ENCODE measurements at regions not wholly inside any gene's neighbourhood (a gene's known extent, or its start where the extent isn't known, plus 50 kb on each side); places are given as distances from the start of the nearest gene placed in this dataset.
"Not testable (repeated sequence)": the region's sequence is repeated elsewhere in the genome, so short reads cannot be mapped to it uniquely, and the experiment has no call there.

DNA sequence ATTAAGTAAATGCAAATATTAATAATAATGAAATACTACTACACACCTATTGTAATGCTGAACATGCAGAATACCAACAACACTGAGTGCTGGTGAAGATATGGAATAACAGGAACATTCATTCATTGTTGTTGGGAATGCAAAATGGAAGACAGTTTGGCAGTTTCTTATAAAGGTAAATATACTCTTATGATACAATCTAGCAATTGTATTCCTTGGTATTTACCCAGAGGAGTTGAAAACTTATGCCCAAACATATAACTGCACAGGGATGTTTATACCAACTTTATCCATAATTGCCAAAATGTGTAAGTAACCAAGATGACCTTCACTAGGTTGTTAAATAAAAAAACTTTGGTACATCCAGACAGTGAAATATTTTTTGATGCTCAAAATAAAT is 636.8 kb downstream of the PRR16 start:
- intact Hi-C loops (cut with DNase I) = no loop called here
- H3K27ac ChIP-seq = no peak overlapping the region
- no peak for ATAC-seq

DNA sequence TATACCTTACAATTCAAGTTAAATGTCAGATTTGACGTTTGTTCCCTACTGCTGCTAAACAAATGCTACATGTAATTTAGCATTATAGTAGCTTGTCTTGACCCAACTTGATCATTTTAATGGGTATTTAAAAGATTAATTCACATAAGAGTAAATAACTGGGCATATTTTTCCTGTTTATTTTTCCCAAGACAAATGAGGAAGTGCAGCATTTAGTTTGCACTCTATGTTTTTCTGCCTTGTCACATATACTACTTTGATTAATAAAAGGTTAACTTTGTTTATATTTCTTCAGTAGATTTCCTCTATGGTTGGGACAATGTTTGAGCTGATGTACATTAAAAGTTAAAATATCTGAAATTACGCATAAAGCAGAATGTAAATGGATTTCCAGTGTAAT is 641.8 kb downstream of the PRR16 start:
- H3K4me3 ChIP-seq = no peak overlapping the region
- no peak for DNase-seq
- H3K27ac ChIP-seq = no peak overlapping the region
- H3K27me3 ChIP-seq = no peaks in the 10 kb centered on the region
- intact Hi-C loops (cut with DNase I) = no loop called here
- no peak for ATAC-seq
- no peaks in the 10 kb centered on the region for H3K9me3 ChIP-seq
- H3K36me3 ChIP-seq = no peaks in the 10 kb centered on the region
- H3K4me1 ChIP-seq = no peaks in the 10 kb centered on the region
- TF ChIP-seq, protein P1, sequence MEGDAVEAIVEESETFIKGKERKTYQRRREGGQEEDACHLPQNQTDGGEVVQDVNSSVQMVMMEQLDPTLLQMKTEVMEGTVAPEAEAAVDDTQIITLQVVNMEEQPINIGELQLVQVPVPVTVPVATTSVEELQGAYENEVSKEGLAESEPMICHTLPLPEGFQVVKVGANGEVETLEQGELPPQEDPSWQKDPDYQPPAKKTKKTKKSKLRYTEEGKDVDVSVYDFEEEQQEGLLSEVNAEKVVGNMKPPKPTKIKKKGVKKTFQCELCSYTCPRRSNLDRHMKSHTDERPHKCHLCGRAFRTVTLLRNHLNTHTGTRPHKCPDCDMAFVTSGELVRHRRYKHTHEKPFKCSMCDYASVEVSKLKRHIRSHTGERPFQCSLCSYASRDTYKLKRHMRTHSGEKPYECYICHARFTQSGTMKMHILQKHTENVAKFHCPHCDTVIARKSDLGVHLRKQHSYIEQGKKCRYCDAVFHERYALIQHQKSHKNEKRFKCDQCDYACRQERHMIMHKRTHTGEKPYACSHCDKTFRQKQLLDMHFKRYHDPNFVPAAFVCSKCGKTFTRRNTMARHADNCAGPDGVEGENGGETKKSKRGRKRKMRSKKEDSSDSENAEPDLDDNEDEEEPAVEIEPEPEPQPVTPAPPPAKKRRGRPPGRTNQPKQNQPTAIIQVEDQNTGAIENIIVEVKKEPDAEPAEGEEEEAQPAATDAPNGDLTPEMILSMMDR (IDR thresholded peaks at IDR 0.05) = no peak
- no peak for TF ChIP-seq POLR2A (IDR thresholded peaks at IDR 0.05)
- WGBS, 4 donors = 83 to 92% (median 88%) methylated on average over 2 of the region's 2 CpGs

More for the DNA sequence above, 636.8 kb downstream of the PRR16 start:
- no peaks in the 10 kb centered on the region for H3K36me3 ChIP-seq
- no peak overlapping the region for H3K4me3 ChIP-seq
- no peak for DNase-seq
- H3K27me3 ChIP-seq = no peaks in the 10 kb centered on the region
- no peaks in the 10 kb centered on the region for H3K4me1 ChIP-seq
- TF ChIP-seq, protein P1 (IDR thresholded peaks at IDR 0.05) = no peak
- TF ChIP-seq POLR2A (IDR thresholded peaks at IDR 0.05) = no peak
- H3K9me3 ChIP-seq = peaks cover 0 to 3% (median 0%) of the 10 kb centered on the region in 12 donors

DNA sequence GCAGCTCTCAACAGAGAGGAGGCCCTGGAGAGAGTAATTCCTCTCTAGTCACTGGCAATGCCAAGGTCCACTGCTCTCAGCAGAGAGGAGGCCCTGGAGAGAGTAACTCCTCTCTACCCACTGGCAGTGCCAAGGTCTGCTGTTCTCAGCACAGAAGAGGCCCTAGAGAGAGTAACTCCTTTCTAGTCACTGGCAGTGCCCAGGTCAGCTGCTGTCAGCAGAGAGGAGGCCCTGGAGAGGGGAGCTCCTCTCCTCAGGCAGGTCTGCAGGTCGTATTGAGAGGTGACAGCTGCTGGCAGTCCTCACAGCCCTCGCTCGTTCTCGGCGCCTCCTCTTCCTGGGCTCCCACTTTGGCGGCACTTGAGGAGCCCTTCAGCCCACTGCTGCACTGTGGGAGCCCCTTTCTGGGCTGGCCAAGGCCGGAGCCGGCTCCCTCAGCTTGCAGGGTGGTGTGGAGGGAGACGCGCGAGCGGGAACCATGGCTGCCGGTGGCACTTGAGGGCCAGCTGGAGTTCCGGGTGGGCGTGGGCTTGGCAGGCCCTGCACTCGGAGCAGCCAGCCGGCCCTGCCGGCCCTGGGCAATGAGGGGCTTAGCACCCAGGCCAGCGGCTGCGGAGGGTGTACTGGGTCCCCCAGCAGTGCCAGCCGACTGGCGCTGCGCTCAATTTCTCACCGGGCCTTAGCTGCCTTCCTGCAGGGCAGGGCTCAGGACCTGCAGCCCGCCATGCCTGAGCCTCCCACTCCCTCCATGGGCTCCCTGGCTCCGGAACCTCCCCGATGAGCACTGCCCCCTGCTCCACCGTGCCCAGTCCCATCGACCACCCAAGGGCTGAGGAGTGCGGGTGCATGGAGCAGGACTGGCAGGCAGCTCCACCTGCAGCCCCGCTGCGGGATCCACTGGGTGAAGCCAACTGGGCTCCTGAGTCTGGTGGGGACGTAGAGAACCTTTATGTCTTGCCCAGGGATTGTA is 642.9 kb downstream of the PRR16 start:
- WGBS, 4 donors = 88 to 92% (median 91%) methylated on average over 11 to 33 of the region's 33 CpGs
- H3K4me1 ChIP-seq; H3K9me3 ChIP-seq; DNase-seq; H3K36me3 ChIP-seq; ATAC-seq; H3K27me3 ChIP-seq; H3K4me3 ChIP-seq; H3K27ac ChIP-seq; intact Hi-C loops (cut with DNase I): not testable (repeated sequence)

DNA sequence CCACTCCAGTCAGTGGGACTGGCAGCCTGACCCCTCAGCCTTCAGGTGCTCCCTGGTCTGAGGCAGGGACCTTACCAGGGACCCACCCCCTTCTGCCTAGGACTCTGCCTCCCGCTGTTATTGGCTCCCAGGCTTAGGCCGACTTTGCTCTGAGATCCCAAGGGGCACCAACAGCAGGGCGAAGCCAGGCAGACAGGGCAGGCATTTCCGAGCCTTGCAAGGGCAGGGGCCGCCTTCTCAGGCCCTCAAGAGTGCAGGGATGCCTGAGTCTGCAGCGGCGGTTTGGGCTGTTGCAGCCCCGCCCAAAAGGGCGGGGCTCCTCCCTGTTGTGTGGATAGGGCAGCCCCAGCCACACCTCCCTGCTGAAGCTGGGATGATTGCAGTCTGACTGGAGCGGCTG is 644.6 kb downstream of the PRR16 start:
- WGBS, 4 donors = 59 to 92% (median 81%) methylated on average over 2 to 10 of the region's 10 CpGs
- Histone ChIP-seq H3K9me3 (no peaks in the 10 kb centered on the region), H3K4me1 (no peaks in the 10 kb centered on the region), H3K27ac (no peak overlapping the region), H3K4me3 (no peak overlapping the region), H3K36me3 (no peaks in the 10 kb centered on the region), H3K27me3 (no peaks in the 10 kb centered on the region)
- TF ChIP-seq, protein P1 (IDR thresholded peaks at IDR 0.05) = no peak
- no peak for TF ChIP-seq POLR2A (IDR thresholded peaks at IDR 0.05)
- no peak for DNase-seq
- intact Hi-C loops (cut with DNase I) = no loop called here
- no peak for ATAC-seq

All from heart left ventricle (tissue), 16 donors.